ENCODE measurements at regions not wholly inside any gene's neighbourhood (a gene's known extent, or its start where the extent isn't known, plus 50 kb on each side); places are given as distances from the start of the nearest gene placed in this dataset.

GRCh38 chr1:67896826-67897225 is 63.6 kb upstream of the GNG12 start:
- peaks cover 0 to 7% (median 2%) of the 10 kb centered on the region in 3 donors for H3K27me3 Mint-ChIP-seq (ENCODE audit: low read depth in 3 of 3)
- H3K36me3 Mint-ChIP-seq: no peaks in the 10 kb centered on the region
- no peak for TF ChIP-seq CTCF (IDR thresholded peaks at IDR 0.05)
- Histone ChIP-seq H3K4me1 (ENCODE audit: control insufficient read depth in 1 of 2, insufficient read depth in 2 of 2, low read length in 2 of 2) (no peaks in the 10 kb centered on the region), H3K9ac (ENCODE audit: insufficient read depth, low read length, poor library complexity, severe bottlenecking) (no peak overlapping the region), H3K27ac (ENCODE audit: low read depth in 1 of 2, low read length in 2 of 2) (no peak overlapping the region), H3K9me3 (replicated peaks in 1 of 2; ENCODE audit: control insufficient read depth in 1 of 2, insufficient read depth in 1 of 2, low read length in 2 of 2) (peaks cover 0 to 3% of the 10 kb centered on the region in 2 donors), H3K27me3 (ENCODE audit: control insufficient read depth in 2 of 2, insufficient read depth in 2 of 2, low read length in 2 of 2) (no peaks in the 10 kb centered on the region), H3K36me3 (replicated peaks in 1 of 2; ENCODE audit: control insufficient read depth in 1 of 2, insufficient read depth in 2 of 2, low read length in 2 of 2) (no peaks in the 10 kb centered on the region), H3K79me2 (ENCODE audit: insufficient read depth, low read length) (no peaks in the 10 kb centered on the region), H2AFZ (ENCODE audit: insufficient read depth, low read depth, low read length, poor library complexity, severe bottlenecking) (no peak overlapping the region), H4K20me1 (ENCODE audit: insufficient read depth, low read length) (no peaks in the 10 kb centered on the region), H3K4me3 (replicated peaks in 1 of 3; ENCODE audit: low read depth in 2 of 3, low read length in 3 of 3) (no peak overlapping the region), H3K4me2 (replicated peaks; ENCODE audit: extremely low read depth, low read length, poor library complexity, severe bottlenecking) (no peak overlapping the region)
- no peak for DNase-seq
- no peak overlapping the region for H3K4me3 Mint-ChIP-seq
- H3K27ac Mint-ChIP-seq: no peak overlapping the region
- WGBS (ENCODE audit: insufficient coverage): 79% methylated on average over 4 of the region's 6 CpGs
- H3K9me3 Mint-ChIP-seq: peaks cover 0 to 10% (median under 1%) of the 10 kb centered on the region in 7 donors
- intact Hi-C loops (cut with micrococcal nuclease): no loop called here
- no peaks in the 10 kb centered on the region for H3K4me1 Mint-ChIP-seq

- intact Hi-C loops (cut with micrococcal nuclease): no loop called here
- Histone ChIP-seq H3K9me3 (replicated peaks in 1 of 2; ENCODE audit: control insufficient read depth in 1 of 2, insufficient read depth in 1 of 2, low read length in 2 of 2) (peaks cover 0 to 3% of the 10 kb centered on the region in 2 donors), H2AFZ (ENCODE audit: insufficient read depth, low read depth, low read length, poor library complexity, severe bottlenecking) (no peak overlapping the region), H3K4me3 (replicated peaks in 1 of 3; ENCODE audit: low read depth in 2 of 3, low read length in 3 of 3) (no peak overlapping the region), H3K36me3 (replicated peaks in 1 of 2; ENCODE audit: control insufficient read depth in 1 of 2, insufficient read depth in 2 of 2, low read length in 2 of 2) (no peaks in the 10 kb centered on the region), H4K20me1 (ENCODE audit: insufficient read depth, low read length) (no peaks in the 10 kb centered on the region), H3K27ac (ENCODE audit: low read depth in 1 of 2, low read length in 2 of 2) (no peak overlapping the region), H3K79me2 (ENCODE audit: insufficient read depth, low read length) (no peaks in the 10 kb centered on the region), H3K4me2 (replicated peaks; ENCODE audit: extremely low read depth, low read length, poor library complexity, severe bottlenecking) (no peak overlapping the region), H3K27me3 (ENCODE audit: control insufficient read depth in 2 of 2, insufficient read depth in 2 of 2, low read length in 2 of 2) (no peaks in the 10 kb centered on the region), H3K4me1 (ENCODE audit: control insufficient read depth in 1 of 2, insufficient read depth in 2 of 2, low read length in 2 of 2) (no peaks in the 10 kb centered on the region), H3K9ac (ENCODE audit: insufficient read depth, low read length, poor library complexity, severe bottlenecking) (no peak overlapping the region)
- peaks cover 0 to 5% (median 2%) of the 10 kb centered on the region in 3 donors for H3K27me3 Mint-ChIP-seq (ENCODE audit: low read depth in 3 of 3)
- TF ChIP-seq CTCF (IDR thresholded peaks at IDR 0.05): no peak
- H3K4me1 Mint-ChIP-seq: no peaks in the 10 kb centered on the region
- WGBS (ENCODE audit: insufficient coverage): no CpG with 5 or more reads among the region's 4 CpGs
- DNase-seq: no peak
- H3K27ac Mint-ChIP-seq: no peak overlapping the region
- H3K36me3 Mint-ChIP-seq: no peaks in the 10 kb centered on the region
- peaks cover 0 to 10% (median 2%) of the 10 kb centered on the region in 7 donors for H3K9me3 Mint-ChIP-seq
- H3K4me3 Mint-ChIP-seq: no peak overlapping the region
Measured at GRCh38 chr1:67894981-67895735, 61.9 kb upstream of the GNG12 start.

Measured in CD14-positive monocyte (primary cell).